ENCODE measurements at regions not wholly inside any gene's neighbourhood (a gene's known extent, or its start where the extent isn't known, plus 50 kb on each side); places are given as distances from the start of the nearest gene placed in this dataset.
"Not testable (repeated sequence)": the region's sequence is repeated elsewhere in the genome, so short reads cannot be mapped to it uniquely, and the experiment has no call there.

DNA sequence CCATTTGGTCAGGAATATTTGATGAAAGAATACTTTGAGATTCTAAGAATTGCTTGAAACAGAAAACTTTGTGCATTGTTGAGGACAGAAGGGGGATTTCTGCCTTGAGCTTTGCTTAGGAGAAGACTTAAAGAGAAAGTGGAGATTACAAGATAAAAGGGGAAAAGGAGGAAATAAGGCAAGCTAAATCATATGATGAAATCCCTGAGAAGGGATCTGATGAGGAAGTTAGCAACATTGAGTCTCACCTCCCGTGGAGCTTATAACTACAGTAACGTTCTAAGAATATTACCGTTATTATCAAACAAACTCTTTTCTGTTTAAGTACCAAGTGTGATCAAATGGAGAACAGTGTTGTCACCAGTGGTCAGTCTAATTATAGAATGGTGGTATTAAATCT is 414.7 kb upstream of the NAALADL2 start:
- DNase-seq (ENCODE audit: low read depth in 2 of 2, low spot score in 1 of 2): no peak

DNA sequence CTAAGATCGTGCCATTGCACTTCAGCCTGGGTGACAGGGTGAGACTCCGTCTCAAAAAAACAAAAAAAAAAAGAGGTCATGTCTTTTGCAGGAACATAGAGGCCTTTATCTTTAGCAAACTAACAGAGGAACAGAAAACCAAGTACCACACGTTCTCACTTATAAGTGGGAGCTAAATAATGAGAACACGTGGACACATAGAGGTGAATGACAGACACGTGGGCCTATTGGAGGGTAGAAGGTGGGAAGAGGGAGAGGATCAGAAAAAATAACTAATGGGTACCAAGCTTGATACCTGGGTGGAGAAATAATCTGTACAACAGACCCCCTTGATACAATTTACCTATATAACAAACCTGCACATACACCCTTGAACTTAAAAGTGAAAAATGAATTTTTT is 401.4 kb upstream of the NAALADL2 start:
- DNase-seq (ENCODE audit: low read depth in 2 of 2, low spot score in 1 of 2): no peak

DNA sequence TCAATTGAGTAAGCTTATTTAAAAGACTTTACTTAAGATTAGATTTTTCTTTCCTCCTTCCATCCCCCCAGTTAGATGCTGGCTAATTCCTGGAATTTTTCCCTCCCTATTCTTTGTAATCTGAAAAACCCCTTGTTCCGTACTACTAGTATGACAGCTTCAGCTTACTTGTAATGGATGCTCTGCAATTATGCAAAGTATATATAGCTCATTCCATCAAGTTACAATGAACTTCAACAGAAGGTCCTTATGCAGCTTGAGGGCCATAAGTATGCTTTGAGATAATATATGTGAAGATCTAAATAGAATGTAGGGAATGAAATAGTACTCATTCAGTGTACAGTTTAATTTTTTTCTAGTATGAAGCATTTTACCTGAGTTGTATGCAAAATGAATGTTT is 398.3 kb upstream of the NAALADL2 start:
- DNase-seq (ENCODE audit: low read depth in 2 of 2, low spot score in 1 of 2): no peak

DNA sequence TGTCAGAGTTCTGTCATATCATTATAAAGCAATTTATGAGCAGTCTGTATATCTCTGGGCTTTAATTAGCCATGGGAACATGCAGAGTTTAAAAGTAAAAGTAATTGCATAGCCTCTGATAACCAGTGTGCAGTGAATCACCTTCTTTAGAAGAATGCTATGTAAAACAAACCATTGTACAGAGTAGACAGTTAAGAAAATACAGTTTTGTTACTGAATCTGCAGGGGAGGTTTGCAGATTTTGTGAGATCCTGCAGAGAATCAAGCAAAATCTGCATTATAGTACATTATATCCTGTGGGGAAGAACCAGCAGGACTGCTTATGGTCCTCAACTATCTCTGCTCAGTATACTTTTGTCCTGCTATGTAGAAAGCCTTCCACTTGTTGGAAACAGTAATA is 396.2 kb upstream of the NAALADL2 start:
- DNase-seq (ENCODE audit: low read depth in 2 of 2, low spot score in 1 of 2): no peak

DNA sequence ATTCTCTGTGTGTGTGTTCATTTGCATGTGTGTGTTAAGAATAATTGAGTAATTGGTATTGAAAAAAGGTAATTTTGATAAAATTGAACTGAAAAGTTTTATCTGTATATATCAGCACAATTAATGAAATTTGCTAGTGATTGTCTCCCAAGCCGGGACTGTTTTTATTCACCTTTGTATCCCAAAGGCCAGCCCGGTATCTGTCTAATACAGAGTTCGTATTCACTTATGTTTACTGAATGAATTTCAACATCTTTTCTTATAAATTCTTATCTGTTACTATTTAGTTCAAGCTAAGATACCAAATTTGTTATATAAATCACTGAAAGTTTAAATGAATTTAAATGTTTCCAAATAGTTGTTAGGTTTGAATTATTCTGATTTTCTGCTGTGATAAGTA is 394.0 kb upstream of the NAALADL2 start:
- DNase-seq (ENCODE audit: low read depth in 2 of 2, low spot score in 1 of 2): no peak

DNA sequence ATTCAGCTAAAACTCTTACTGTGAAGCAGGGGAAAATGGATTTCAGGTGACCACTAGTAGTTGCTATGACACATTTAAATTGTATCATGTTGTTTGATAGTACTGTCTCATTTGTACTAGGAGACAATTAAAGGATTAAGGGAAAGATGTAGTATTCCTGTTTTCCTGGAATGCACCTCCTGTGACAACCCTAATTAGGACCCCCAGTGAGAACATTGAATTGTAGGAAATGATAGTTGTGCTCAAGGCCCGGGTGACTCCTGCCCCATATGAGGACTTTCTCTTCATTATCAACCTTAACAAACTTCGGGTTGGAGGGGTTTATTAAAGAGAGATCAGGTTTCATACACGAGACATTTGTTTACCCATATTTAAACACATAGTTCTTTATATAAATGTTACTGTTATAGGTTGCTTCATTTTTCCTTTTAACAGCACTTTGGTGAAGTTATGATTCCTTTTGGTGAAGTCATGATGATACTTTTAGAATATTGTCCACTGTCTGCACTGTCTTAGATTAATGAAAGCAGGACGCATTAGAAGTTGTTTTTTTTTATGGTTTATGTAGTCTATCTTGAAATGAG is 392.6 kb upstream of the NAALADL2 start:
- DNase-seq (ENCODE audit: low read depth in 2 of 2, low spot score in 1 of 2): no peak

DNA sequence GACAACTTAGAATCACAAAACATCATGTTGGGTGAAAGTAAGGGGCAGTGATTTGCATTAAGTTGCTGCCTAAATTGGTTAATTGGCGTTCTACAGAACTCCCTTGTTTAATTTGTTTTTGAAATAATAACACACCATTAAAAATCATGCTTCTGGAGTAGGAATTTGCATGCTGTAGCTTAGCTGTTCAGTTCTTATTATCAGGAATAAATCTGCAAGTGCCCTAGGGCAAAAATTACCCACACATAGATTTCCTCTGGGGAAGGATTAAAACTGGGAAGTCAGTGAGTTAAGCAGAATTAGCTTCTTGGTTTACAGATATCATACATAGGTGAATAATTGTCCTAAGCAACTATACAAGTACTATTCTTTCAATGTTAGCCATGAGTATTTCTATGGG is 381.6 kb upstream of the NAALADL2 start:
- DNase-seq (ENCODE audit: low read depth in 2 of 2, low spot score in 1 of 2): no peak

DNA sequence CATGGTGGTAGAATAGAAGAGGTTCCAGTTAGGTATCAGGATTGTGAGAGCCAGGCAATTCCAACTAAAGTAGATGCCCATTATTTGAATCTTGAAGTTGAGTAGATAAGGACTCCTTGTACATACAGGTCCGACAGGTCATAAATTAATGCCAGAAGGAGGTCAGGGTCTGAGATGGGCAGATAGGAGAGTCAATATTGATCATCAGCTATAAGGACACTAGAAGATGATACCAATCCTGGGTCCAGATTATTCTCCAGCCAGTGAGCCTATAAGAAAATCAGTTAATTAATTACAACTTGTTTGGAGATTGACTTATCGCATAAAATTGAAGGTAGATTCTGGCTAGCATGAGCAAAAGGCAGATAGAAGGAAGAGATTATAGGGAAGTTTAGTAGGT is 378.4 kb upstream of the NAALADL2 start:
- no peak for DNase-seq (ENCODE audit: low read depth in 2 of 2, low spot score in 1 of 2)

DNA sequence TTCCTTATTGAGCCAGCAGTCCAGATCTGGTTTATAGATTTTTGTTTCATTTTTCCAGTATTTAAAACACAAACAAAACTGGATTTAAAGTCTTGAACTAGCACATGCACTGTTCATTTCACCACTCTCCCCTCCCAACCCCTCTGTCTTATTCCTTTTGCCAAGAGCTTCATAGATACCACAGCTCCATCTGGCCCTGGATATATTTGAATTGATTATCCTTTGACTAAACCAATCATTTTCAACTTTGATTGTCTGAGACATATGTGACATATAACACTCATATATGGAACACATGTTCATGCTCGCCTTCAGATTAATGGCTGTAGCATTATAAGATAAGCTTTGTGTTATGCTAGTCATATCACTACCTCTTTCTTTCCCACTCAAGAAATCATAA is 376.6 kb upstream of the NAALADL2 start:
- no peak for DNase-seq (ENCODE audit: low read depth in 2 of 2, low spot score in 1 of 2)

DNA sequence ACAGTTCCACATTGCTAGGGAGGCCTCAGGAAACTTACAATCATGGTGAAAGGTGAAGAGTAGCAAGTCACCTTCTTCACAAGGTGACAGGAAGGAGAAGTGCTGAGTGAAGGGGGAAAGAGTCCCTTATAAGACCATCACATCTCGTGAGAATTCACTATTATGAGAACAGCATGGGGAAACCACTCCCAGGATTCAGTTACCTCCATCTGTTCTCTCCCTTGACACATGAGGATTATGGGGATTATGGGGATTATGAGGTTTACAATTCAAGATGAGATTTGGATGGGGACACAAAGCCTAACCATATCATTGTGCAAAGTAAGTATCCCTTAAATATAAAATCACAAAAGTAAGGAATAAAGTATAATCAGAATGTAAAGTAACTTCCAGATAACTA is 375.9 kb upstream of the NAALADL2 start:
- DNase-seq (ENCODE audit: low read depth in 2 of 2, low spot score in 1 of 2): no peak

DNA sequence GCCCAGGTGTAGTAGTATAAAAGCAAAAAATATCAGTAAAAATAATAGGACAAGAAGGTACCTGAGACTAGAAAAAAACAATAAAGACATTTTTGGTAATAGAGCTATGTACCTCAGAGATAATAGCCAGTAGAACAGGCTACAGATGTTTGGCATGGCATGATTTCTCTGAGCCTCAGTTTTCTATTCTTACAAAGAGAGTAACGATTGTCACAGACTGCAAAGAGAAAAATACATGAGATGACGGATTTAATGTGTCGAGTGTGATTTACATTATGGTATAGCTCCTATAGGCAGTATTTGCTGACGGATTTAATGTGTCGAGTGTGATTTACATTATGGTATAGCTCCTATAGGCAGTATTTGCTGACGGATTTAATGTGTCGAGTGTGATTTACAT is 375.3 kb upstream of the NAALADL2 start:
- not testable (repeated sequence) for DNase-seq (ENCODE audit: low read depth in 2 of 2, low spot score in 1 of 2)

DNA sequence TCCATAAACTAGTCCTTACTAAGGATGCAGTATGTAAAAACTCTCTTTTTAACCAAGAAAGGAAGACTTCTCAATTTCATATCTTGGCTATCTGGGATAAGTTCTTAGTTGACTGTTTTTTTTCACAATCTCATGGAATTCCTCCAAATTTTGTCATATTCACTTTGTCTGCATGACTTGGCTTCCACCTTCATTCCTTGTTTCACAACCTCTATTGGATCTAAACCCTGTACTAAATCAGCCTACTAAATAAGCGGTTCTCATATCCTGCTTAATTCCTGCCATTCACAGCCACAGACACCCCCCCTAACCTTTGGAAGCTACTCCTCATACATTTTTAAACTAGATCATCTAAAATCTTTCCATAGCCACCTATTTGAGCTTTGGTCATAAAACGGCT is 370.6 kb upstream of the NAALADL2 start:
- no peak for DNase-seq (ENCODE audit: low read depth in 2 of 2, low spot score in 1 of 2)

DNA sequence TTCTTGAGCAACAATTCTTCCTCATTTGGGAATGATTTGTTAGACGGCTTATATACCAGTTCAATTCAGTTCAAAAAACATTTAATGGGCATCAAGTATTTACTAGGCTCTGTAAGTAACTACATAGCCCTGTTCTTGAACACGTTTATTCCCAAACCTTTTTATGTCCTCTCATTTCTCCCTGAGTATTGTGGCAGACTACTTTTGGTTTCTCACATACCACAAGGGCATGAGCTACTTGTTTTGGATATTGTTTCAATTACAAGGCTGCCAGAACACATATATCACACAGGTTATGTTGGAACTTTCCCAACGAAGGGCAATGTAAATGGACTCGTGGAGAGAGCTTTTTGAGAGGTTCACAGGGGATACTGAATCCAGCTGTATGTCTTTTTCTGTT is 363.8 kb upstream of the NAALADL2 start:
- DNase-seq (ENCODE audit: low read depth in 2 of 2, low spot score in 1 of 2): no peak

DNA sequence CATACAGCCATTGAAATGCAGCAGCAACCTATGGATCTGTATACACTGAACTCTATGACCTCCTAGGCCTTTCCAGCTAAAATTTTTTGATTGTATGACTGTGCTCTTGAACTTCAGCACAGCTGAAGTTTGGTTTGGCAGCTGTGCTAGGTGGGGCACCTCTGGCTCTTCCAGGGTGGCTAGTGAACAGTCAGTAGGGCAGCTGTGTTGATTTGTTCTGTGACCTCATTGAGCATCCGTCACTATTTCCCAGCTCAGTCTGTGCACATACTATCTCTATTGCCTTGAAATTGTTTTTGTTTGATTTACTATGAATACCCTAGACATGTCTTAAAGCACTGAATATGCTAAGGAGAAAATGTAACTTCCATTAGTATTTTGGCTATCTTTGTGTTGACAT is 363.2 kb upstream of the NAALADL2 start:
- DNase-seq (ENCODE audit: low read depth in 2 of 2, low spot score in 1 of 2): no peak

DNA sequence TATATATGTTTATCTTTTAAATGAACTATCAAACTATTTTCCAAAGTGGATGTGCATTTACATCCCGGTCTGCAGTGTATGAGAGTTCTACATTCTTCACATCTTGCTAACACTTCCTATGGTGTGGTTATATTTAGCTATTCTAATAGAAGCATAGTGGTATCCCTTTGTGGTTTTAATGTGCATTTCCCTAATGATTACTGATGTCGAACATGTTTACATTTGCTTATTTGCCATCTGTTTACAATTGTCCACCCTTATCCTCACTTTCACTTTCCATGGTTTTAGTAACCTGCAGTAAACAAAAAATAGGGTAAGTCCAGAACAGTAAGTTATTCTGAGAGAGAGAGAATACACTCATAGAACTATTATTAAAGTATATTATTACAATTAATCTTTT is 360.5 kb upstream of the NAALADL2 start:
- no peak for DNase-seq (ENCODE audit: low read depth in 2 of 2, low spot score in 1 of 2)

DNA sequence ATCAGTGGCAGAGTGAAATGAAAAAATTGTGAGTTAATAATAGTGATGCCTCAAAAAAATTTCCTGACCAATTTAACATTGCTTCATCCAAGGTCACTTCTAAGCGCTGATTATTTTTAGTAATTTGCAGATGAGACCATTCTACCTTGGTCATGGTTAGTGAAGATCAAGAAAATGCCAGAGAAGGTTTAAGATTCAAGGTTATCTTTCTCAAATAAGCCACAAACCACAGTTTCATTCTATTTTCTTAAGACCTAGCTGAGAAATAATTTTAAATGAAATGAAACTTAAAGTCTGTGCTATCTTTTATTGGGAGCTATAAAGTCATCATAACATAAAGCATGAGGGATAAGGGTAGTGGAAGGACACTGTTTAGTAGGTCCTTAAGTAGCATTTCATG is 353.9 kb upstream of the NAALADL2 start:
- no peak for DNase-seq (ENCODE audit: low read depth in 2 of 2, low spot score in 1 of 2)

DNA sequence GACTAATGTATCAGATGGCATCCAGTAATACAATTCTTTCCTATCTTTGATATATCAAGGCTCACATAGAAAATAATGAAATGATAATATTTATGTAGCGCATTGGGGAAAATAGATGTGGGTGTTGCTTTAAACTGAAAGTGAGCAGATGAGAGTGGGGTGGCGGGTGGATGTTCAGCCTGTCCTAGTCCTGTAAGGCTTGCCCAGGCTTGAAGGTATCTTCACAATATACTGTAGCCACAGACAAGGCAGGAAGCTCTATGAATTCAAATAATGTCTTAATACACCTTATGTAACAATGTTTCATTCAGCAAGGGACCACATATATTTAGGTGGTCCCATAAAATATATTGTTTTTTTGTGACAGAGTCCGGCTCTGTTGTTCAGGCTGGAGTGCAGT is 334.9 kb upstream of the NAALADL2 start:
- DNase-seq (ENCODE audit: low read depth in 2 of 2, low spot score in 1 of 2): no peak

DNA sequence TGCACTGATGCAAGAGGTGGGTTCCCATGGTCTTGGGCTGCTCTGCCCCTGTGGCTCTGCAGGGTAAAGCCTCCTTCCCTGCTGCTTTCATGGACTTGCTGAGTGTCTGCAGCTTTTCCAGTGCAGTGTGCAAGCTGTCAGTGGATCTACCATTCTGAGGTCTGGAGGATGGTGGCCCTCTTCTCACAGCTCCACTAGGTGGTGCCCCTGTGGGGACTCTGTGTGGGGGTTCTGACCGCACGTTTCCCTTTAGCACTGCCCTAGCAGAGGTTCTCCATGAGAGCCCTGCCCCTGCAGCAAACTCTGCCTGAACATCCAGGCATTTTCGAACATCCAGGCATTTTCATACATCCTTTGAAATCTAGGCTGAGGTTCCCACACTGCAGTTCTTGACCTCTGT is 329.8 kb upstream of the NAALADL2 start:
- no peak for DNase-seq (ENCODE audit: low read depth in 2 of 2, low spot score in 1 of 2)

DNA sequence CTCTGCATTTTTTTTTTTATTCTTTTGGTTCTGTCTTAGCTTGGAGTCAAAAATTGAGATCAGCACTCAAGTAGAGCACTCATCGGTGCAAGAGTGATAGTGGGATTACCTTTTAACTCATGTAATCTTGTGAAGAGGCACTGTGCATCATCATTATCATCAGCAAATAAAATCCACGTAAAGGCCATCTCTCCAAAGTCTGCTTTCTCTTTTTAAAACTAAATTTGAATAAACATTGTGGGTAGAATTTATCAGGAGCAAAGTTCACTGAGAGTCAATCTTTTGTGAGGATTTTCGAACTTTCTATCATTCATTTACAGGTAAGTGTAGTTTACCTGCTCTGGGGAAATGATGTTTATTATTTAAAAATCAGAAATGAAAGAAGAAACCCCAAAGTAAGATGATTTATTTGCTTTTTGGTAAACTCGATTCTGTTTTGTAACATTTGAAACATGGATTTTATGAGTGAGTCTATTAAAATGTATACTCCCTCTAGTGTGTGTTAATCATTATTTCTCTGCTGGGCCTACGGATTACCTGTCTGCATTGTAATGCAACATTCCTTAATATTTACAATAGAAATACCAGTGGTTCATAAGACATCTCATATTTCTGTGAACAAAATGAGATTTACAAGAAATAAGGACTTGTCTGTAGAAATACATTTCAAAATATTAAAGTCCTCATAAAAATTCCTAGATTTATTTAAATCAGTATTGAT is 327.7 kb upstream of the NAALADL2 start:
- DNase-seq (ENCODE audit: low read depth in 2 of 2, low spot score in 1 of 2): no peak

DNA sequence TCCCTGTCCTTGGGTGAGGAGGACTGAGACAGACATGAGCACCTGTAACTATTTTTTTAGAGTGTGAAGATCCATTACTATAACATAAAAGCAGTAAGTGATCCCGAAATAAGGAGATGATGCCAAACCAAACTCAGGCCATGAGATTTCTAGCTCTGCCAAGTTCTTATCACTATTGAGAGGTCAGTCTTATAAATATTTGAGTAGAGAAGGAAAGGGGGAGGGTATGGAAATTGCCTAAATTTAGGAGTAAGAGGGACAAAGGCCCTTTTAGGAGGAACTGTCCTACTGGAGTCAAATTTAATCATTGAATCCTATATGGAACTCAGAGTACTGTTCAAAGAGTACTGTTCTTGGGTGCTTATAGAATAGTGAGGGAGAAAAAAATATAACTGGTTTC is 326.9 kb upstream of the NAALADL2 start:
- DNase-seq (ENCODE audit: low read depth in 2 of 2, low spot score in 1 of 2): no peak

DNA sequence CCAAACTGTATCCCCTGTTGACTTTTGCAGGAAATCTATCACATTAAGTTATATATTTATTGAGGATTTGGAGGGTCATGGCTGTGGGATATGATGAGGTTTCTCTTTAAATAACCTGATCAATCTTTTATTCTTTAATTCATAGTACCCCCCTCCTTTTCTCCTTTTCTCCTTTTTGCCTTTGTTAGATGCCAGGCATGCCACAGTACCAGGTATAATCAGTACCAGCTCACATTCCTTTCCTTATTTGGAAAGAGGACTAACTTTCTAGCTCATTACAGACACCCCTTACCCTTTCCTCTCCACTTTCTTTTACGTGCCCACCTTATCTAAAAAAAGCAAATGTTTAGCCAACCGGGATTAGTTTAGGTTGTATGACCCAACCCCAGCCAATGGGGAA is 326.4 kb upstream of the NAALADL2 start:
- DNase-seq (ENCODE audit: low read depth in 2 of 2, low spot score in 1 of 2): no peak

DNA sequence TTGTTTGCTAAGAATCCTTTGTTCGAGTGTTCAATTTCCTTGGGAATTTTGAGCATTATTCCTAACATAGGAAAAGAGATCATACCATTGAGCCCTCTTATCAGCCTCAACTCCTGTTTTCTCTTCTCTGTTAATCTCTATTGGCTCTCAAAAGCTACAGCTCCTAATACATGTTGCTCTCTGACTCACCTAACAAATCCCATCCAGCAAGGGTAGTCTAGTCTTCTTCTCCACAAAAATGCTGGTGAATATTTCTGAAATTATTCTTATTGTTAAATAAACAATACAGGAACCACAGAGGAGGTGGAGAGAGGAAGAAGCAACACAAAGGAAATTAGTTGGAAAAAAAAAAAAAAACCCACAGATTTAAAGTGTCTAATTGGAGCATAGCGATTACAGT is 325.8 kb upstream of the NAALADL2 start:
- no peak for DNase-seq (ENCODE audit: low read depth in 2 of 2, low spot score in 1 of 2)

DNA sequence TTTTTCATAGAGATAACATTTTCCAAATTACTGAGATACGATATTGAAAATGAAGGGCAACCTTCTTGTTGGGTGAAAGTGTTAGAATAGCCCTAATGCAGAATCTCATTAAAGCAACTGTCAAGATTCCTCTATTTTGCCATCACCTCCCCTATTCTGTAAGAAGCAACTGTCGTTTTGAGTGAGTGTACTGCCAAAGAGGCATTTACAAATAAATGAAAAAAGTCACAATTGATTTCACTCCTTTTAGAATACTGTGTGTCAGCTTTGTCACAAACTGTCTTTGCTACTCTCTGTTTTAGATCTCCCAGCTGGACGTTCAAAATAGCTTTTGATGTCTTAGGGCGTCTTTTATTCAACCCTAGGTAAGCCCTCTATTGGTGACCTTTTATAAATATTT is 322.8 kb upstream of the NAALADL2 start:
- DNase-seq (ENCODE audit: low read depth in 2 of 2, low spot score in 1 of 2): no peak
